NCI-H2107 treated with DMSO at 0.1 percent for 48 hours (cell line): ENCODE measurements at regions not wholly inside any gene's neighbourhood (a gene's known extent, or its start where the extent isn't known, plus 50 kb on each side); places are given as distances from the start of the nearest gene placed in this dataset.
A peak's percentile ranks its signal among the peaks of the same experiment; 100 is the strongest.
"Not testable (repeated sequence)": the region's sequence is repeated elsewhere in the genome, so short reads cannot be mapped to it uniquely, and the experiment has no call there.

Source experiments
- DNase-seq: peaks from one replicate; lab custom pipeline; 2025; ENCODE audit not compliant: unreplicated experiment; lab: John Stamatoyannopoulos, UW

DNA sequence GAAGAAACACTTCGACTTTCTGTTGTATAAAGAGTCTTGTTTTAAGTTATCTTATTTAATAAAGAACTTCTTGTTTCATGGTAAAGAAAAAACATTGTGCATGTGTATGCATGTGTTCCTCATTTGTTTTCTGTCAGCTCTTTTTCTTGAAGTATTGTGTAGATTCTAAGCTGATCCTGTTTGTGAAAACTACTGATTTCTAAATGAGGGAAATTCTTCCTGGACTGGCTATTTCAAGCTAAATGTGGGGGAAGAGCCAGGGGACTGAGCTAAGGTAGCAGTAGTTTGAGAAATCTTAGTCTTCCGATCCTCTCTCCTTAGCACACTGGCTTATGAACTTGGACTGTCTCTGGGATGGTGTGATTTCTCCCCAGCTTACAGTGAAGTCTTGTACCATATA, 56.4 kb upstream of the RBMS1 start:
- DNase-seq: no peak

DNA sequence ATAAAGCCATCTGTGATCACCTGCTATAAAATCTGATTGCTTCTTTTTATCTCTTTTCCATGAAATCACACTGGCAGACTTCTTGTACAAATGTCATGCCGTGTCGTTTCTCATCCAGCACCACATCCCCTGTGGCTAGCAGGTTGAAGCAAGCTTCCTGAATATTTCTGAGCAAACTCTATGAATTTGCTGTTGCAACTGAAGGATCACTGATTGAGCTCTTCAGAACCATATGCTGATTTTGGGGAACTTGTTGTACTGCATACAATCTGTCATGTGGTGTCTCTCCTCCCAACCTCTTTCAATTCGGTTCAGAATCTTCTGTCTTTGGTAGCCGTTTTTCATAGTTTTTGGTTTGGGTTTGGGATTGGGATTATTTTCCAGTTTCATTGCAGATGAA, 57.7 kb upstream of the RBMS1 start:
- no peak for DNase-seq

DNA sequence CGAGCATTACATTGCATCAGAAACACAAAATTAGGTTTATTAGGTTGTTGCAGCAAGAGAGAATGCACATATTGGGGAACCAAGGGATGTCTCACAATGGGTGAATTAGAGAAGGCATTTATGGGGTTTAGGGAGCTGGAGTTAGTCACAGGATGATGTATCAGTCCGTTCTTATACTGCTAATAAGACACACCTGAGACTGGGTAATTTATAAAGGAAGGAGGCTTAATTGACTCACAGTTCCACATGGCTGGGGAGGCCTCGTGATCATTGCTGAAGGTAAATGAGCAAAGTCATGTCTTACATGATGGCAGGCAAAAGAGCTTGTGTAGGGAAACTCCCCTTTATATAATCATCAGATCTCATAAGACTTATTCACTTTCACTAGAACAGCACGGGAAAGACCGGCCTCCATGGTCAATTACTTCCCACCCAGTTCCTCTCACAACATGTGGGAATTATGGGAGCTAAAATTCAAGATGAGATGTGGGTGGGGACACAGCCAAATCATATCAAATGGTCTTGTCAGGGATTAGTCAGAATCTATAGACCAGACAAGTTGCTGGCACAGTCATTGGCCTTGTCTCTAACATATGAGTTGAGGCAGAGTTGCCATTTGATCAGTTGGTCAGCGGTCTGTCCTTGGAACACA, 61.9 kb upstream of the RBMS1 start:
- DNase-seq: no peak

- DNase-seq: no peak
These were observed 64.3 kb upstream of the RBMS1 start for GRCh38 chr2:160557903-160558302.

GRCh38 chr2:160558531-160558930, 64.9 kb upstream of the RBMS1 start:
- no peak for DNase-seq

DNA sequence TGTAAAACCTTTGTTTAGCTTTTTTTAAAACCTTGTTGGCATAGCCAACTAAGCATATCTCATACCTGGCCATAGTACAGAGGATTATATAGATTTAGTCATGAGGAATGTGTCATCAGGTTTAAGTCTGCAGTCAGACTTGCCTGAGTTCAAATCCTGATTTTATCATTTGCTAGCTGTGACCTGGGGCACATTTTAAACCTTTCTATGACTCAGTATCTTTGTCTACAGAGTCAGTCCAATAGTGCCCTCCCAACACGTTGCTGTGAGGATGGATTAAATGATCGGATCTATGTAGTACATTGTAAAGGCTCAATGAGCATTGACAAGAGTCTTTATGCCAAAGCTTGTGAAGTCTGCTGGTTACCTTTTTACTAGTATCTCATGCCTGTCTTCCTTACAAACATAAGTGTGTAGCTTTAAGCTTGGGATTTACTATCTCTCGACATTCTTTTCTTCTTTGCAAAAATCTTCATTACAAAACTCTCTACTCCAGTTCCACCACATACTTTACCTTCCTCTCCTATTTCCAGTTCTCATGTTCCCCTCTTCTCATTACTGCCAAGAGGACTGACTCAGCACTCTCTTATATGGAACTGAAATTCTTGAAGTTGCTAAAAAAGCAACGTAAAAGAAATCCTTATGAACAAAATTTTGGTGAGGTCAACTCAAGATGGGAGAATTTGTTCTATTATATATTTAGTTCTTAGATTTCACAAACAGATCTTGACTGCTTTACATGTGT, 68.1 kb upstream of the RBMS1 start:
- no peak for DNase-seq

- no peak for DNase-seq
These were observed 69.1 kb upstream of the RBMS1 start for GRCh38 chr2:160562730-160563129.

DNA sequence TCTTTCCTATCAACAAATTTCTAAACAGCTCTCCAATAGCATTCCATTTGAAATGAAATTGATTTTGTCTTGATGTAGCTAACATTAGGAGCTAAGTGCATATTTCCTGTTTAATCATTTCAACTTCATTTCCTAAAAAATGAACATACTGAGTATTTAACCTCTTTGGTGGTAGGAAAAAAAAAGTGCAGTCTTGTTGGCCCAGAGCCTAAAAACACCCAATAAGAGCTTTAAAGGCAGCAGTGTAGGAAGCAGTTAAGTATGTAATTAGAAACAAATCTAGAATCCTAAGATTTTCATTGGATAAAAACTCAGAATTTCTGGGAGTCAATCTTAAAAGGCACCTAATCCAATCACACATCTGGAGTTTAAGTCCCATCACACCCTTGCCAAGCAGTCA, 71.0 kb upstream of the RBMS1 start:
- no peak for DNase-seq

DNA sequence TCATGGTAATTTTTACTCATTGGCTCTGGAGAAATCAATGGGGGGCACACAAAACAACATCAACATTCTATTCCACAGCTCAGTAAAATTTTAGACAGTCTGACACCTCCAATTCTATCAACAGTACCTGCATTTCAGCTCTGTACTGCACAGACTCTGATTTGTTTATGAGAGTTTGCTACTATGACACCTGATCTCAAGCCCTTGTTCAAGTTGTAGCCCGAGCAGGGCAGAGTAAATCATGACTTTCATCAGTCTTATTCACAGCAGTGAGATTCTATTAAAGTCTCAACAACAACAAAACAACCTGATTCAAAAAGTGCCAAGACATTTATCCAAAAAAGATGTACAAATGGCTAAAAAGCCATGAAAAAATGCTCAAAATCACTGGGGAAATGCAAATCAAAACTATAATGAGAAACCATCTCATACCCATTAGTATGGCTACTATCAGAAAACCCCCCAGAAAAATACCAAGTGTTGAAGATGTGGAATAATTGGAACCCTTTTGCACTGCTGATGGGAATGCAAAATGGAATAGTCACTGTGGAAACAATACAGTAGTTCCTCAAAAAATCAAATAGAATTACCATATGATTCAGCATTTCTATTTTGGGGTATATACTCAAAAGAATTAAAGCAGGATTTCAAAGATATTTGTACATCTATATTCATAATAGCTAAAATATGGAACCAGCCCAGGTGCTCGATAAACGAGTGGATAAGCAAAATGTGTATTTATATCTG, 71.7 kb upstream of the RBMS1 start:
- no peak for DNase-seq

- DNase-seq: no peak
These were observed 73.1 kb upstream of the RBMS1 start for GRCh38 chr2:160566717-160567116.

DNA sequence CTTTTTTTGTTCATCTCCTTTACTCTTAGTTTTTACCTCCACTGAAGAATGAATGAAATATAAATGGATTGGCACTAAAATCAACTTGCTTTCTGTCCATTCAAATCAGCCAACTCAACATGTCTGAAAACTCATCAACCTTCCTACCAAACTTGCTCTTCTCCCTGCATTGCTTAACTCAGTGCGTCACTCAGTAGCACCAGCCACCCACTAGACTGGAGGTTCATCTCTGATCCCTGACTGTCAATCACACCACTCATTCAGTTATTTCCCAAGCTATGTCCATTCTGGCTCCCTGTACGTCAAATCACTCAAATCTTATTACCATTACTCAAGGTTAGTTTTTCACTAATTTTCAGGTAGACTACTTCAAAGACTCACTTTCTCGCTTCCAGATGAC, 75.2 kb upstream of the RBMS1 start:
- no peak for DNase-seq

- DNase-seq: no peak
These were observed 76.8 kb upstream of the RBMS1 start for GRCh38 chr2:160570376-160570775.

DNA sequence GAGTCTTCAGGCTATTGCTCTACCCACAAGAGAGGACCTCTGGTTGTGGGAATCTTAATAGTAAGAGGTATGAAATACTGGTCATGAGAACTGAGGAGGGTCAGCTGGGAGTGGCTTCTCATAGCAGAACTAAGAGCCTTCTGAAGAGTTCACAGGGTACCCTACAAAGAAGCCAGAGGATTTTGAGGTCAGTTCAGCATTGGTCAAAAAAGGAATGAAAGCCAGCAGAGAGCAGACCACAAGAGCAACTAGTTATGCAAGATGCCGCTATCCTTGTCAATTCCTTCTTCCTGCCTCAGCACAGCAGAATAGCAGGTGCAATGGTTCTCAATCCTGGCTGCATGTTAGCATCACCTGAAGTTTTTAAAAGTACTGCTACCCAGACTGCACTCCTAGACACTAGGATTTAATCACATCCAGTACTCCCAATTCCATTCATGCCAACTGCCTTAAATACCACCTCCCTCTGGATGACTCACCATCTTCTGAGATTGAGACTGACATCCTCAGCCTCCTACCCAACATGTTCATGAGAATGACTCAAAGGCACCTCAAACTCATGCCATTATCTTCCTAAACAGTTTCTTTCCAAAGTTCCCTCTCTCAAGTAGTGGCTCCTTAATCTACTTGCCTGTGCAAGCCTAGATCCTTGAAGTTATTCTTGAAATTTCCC, 81.0 kb upstream of the RBMS1 start:
- DNase-seq: no peak

DNA sequence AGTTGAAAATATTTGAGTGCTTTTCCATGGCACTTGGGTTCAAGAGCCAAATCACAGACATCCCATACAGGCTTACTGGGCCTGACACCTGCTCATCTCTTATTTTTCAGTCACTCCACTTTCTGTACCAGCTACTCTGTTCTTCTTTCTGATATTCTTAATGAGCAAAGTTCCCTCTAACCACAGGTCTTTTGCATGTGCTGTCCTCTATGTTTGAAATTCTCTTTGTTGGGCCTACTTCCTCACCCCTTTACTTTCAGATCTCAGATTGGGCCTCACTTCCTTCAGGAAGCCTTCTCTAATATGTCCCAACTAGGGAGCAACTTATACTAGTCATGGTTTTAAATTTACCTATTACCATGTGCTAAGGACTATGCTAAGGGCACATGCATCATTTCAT, 81.8 kb upstream of the RBMS1 start:
- DNase-seq: no peak

GRCh38 chr2:160576054-160576499, 82.5 kb upstream of the RBMS1 start:
- no peak for DNase-seq

DNA sequence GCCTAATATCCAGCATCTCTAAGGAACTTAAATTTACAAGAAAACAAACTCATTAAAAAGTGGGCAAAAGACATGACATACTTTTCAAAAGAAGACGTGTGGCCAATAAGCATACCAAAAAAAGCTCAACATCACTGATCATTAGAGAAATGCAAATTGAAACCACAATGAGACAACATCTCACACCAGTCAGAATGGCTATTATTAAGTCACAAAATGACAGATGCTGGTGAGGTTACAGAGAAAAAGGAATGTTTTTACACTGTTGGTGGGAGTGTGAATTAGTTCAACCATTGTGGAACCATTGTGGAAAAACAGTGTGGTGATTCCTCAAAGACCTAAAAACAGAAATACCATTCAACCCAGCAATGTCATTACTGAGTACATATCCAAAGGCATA, 83.5 kb upstream of the RBMS1 start:
- DNase-seq: not testable (repeated sequence)

DNA sequence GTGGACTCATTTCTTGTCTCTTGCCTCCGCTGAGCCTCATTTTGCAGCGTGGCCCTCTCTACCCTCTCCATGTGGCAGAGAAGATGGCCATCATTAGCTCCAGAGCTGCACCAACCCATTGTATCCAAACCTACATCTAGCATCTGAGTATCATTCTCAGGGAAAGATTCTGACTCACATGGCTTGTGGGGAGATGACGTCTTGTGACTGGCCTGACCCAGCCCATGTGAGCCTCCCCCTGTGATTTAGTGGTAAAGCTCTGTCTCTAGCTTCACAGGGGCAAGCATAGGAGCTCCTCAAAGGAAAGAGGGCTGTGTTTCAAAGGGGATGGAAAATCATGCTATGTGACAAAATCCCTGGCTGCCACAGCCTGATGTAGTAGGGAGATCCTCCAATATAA, 87.4 kb upstream of the RBMS1 start:
- no peak for DNase-seq

DNA sequence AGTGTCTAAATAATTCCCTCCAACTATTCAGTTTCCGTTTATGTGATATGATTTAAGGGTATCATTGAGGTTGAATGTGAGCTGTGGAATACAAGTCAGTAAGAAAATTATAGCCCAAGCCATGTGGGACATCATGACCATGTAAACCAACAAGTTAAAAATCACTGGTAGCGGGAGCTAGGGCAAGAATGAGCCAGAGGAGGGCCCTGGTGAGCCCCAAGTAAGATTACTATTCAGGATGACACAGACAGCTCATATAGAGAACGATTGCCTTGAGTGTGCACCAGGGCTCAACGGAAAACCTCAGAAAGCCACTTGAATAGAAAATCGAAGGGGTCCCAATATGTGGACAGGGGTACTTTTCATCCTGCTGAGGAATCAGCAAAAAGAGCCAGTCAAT, 87.8 kb upstream of the RBMS1 start:
- DNase-seq: no peak

- DNase-seq: no peak
These were observed 88.5 kb upstream of the RBMS1 start for GRCh38 chr2:160582081-160582480.

- no peak for DNase-seq
These were observed 89.0 kb upstream of the RBMS1 start for GRCh38 chr2:160582490-160583145.

DNA sequence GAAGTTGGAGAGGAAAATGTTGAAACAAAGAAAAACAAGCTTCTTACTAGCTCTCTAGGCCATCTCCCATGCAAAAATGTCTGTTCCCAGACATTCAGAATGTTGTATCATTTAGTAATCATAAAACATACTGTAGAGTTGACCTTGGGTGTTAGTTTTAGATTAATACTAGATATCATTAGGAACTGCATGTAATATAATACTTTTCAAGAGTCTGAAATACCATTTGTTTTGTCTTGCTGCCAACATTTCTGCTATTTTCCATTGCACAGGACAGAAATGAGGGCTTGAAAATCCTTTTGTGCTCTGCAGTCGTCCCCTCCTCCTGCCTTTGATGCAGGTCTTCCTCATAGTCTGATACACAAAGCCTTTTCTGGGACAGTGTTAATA, 89.5 kb upstream of the RBMS1 start:
- DNase-seq: peak; percentile 8
